ENCODE measurements at regions not wholly inside any gene's neighbourhood (a gene's known extent, or its start where the extent isn't known, plus 50 kb on each side); places are given as distances from the start of the nearest gene placed in this dataset.
"Not testable (repeated sequence)": the region's sequence is repeated elsewhere in the genome, so short reads cannot be mapped to it uniquely, and the experiment has no call there.

GRCh38 chr1:87426463-87427249, 98.0 kb downstream of the LMO4 start:
- Mint-ChIP-seq H3K9me3 (no peaks in the 10 kb centered on the region), H3K27ac (no peak overlapping the region)

GRCh38 chr1:87428367-87428766, 99.7 kb downstream of the LMO4 start:
- H3K4me1 Mint-ChIP-seq, result no peaks in the 10 kb centered on the region
- peaks cover 0 to 4% (median 0%) of the 10 kb centered on the region in 3 donors for H3K27me3 Mint-ChIP-seq (ENCODE audit: low read depth in 3 of 3)
- H3K4me3 Mint-ChIP-seq, result no peak overlapping the region
- no peak for DNase-seq
- H3K9me3 Mint-ChIP-seq, result no peaks in the 10 kb centered on the region
- H3K36me3 Mint-ChIP-seq, result no peaks in the 10 kb centered on the region
- no peak overlapping the region for H3K27ac Mint-ChIP-seq

More at GRCh38 chr1:87426463-87427249, 98.0 kb downstream of the LMO4 start:
- no peak for DNase-seq
- no peaks in the 10 kb centered on the region for H3K36me3 Mint-ChIP-seq
- H3K4me3 Mint-ChIP-seq, result no peak overlapping the region
- H3K4me1 Mint-ChIP-seq, result no peaks in the 10 kb centered on the region
- peaks cover 0 to 4% (median 2%) of the 10 kb centered on the region in 3 donors for H3K27me3 Mint-ChIP-seq (ENCODE audit: low read depth in 3 of 3)

- H3K4me3 Mint-ChIP-seq, result no peak overlapping the region
- DNase-seq, result no peak
- no peaks in the 10 kb centered on the region for H3K4me1 Mint-ChIP-seq
- no peaks in the 10 kb centered on the region for H3K9me3 Mint-ChIP-seq
- H3K27ac Mint-ChIP-seq, result no peak overlapping the region
- H3K27me3 Mint-ChIP-seq (ENCODE audit: low read depth in 3 of 3), result peaks cover 0 to 4% (median 0%) of the 10 kb centered on the region in 3 donors
- H3K36me3 Mint-ChIP-seq, result no peaks in the 10 kb centered on the region
Observed at GRCh38 chr1:87428883-87429282, 100.2 kb downstream of the LMO4 start.

- Mint-ChIP-seq H3K4me3 (no peak overlapping the region), H3K36me3 (peaks cover 0 to 3% (median 0%) of the 10 kb centered on the region in 3 donors)
Observed at GRCh38 chr1:87432685-87433084, 104.0 kb downstream of the LMO4 start.

GRCh38 chr1:87433101-87433500, 104.4 kb downstream of the LMO4 start:
- H3K27me3 Mint-ChIP-seq (ENCODE audit: low read depth in 3 of 3); H3K9me3 Mint-ChIP-seq; H3K36me3 Mint-ChIP-seq; DNase-seq; H3K4me3 Mint-ChIP-seq; H3K27ac Mint-ChIP-seq; H3K4me1 Mint-ChIP-seq: not testable (repeated sequence)

More at GRCh38 chr1:87432685-87433084, 104.0 kb downstream of the LMO4 start:
- H3K27me3 Mint-ChIP-seq (ENCODE audit: low read depth in 3 of 3), result peaks cover 0 to 6% (median 3%) of the 10 kb centered on the region in 3 donors
- no peaks in the 10 kb centered on the region for H3K9me3 Mint-ChIP-seq
- no peaks in the 10 kb centered on the region for H3K4me1 Mint-ChIP-seq
- no peak for DNase-seq
- no peak overlapping the region for H3K27ac Mint-ChIP-seq

- DNase-seq, result no peak
- Mint-ChIP-seq H3K4me3 (no peak overlapping the region), H3K4me1 (no peaks in the 10 kb centered on the region), H3K27ac (no peak overlapping the region), H3K27me3 (ENCODE audit: low read depth in 3 of 3) (peaks cover 0 to 10% (median 3%) of the 10 kb centered on the region in 3 donors), H3K9me3 (no peaks in the 10 kb centered on the region), H3K36me3 (peaks cover 0 to 3% (median 0%) of the 10 kb centered on the region in 3 donors)
Observed at GRCh38 chr1:87435484-87435883, 106.8 kb downstream of the LMO4 start.

GRCh38 chr1:87436115-87436514, 107.4 kb downstream of the LMO4 start:
- H3K4me3 Mint-ChIP-seq; H3K36me3 Mint-ChIP-seq; DNase-seq; H3K4me1 Mint-ChIP-seq; H3K27ac Mint-ChIP-seq; H3K27me3 Mint-ChIP-seq (ENCODE audit: low read depth in 3 of 3); H3K9me3 Mint-ChIP-seq: not testable (repeated sequence)

GRCh38 chr1:87436534-87436933, 107.9 kb downstream of the LMO4 start:
- H3K36me3 Mint-ChIP-seq, result peaks cover 0 to 3% (median 0%) of the 10 kb centered on the region in 3 donors
- no peaks in the 10 kb centered on the region for H3K4me1 Mint-ChIP-seq
- no peaks in the 10 kb centered on the region for H3K9me3 Mint-ChIP-seq
- H3K27ac Mint-ChIP-seq, result no peak overlapping the region
- H3K4me3 Mint-ChIP-seq, result no peak overlapping the region
- no peak for DNase-seq
- H3K27me3 Mint-ChIP-seq (ENCODE audit: low read depth in 3 of 3), result peaks cover 0 to 7% (median 4%) of the 10 kb centered on the region in 3 donors

- peaks cover 0 to 3% (median 0%) of the 10 kb centered on the region in 3 donors for H3K36me3 Mint-ChIP-seq
- H3K27ac Mint-ChIP-seq, result no peak overlapping the region
Observed at GRCh38 chr1:87437663-87438295, 109.1 kb downstream of the LMO4 start.

GRCh38 chr1:87439821-87440220, 111.1 kb downstream of the LMO4 start:
- H3K27ac Mint-ChIP-seq, result no peak overlapping the region
- H3K36me3 Mint-ChIP-seq, result peaks cover 7 to 12% (median 11%) of the 10 kb centered on the region in 3 donors
- no peak for DNase-seq
- peaks cover 0 to 7% (median 2%) of the 10 kb centered on the region in 3 donors for H3K27me3 Mint-ChIP-seq (ENCODE audit: low read depth in 3 of 3)
- H3K9me3 Mint-ChIP-seq, result peaks cover 0 to 2% (median 0%) of the 10 kb centered on the region in 6 donors
- no peaks in the 10 kb centered on the region for H3K4me1 Mint-ChIP-seq
- H3K4me3 Mint-ChIP-seq, result no peak overlapping the region

More at GRCh38 chr1:87437663-87438295, 109.1 kb downstream of the LMO4 start:
- H3K4me1 Mint-ChIP-seq, result no peaks in the 10 kb centered on the region
- no peaks in the 10 kb centered on the region for H3K9me3 Mint-ChIP-seq
- H3K27me3 Mint-ChIP-seq (ENCODE audit: low read depth in 3 of 3), result peaks cover 0 to 7% (median 4%) of the 10 kb centered on the region in 3 donors
- DNase-seq, result no peak
- no peak overlapping the region for H3K4me3 Mint-ChIP-seq

GRCh38 chr1:87449348-87449963, 120.8 kb downstream of the LMO4 start:
- H3K27ac Mint-ChIP-seq, result peak overlapping the region; percentile 0 to 79 (median 52)
- H3K36me3 Mint-ChIP-seq, result peaks cover 3 to 14% (median 8%) of the 10 kb centered on the region in 3 donors
- peak in 2 of 3 donors; percentile 7 to 23 for DNase-seq
- peaks cover 0 to 3% (median 0%) of the 10 kb centered on the region in 6 donors for H3K9me3 Mint-ChIP-seq
- no peaks in the 10 kb centered on the region for H3K27me3 Mint-ChIP-seq (ENCODE audit: low read depth in 3 of 3)
- H3K4me1 Mint-ChIP-seq, result peaks cover 7 to 20% of the 10 kb centered on the region in 2 donors
- H3K4me3 Mint-ChIP-seq, result peak overlapping the region in 3 of 5 donors; percentile 18 to 28 (median 19)

GRCh38 chr1:87450136-87450535, 121.5 kb downstream of the LMO4 start:
- Mint-ChIP-seq H3K27me3 (ENCODE audit: low read depth in 3 of 3) (no peaks in the 10 kb centered on the region), H3K4me1 (peaks cover 7 to 20% of the 10 kb centered on the region in 2 donors), H3K36me3 (peaks cover 0 to 10% (median 4%) of the 10 kb centered on the region in 3 donors), H3K9me3 (peaks cover 0 to 2% (median 0%) of the 10 kb centered on the region in 6 donors), H3K4me3 (no peak overlapping the region), H3K27ac (peak overlapping the region in 3 of 6 donors; percentile 15 to 61 (median 44))
- no peak for DNase-seq

- H3K4me3 Mint-ChIP-seq, result no peak overlapping the region
- peaks cover 0 to 7% (median 0%) of the 10 kb centered on the region in 3 donors for H3K36me3 Mint-ChIP-seq
- no peaks in the 10 kb centered on the region for H3K9me3 Mint-ChIP-seq
- no peaks in the 10 kb centered on the region for H3K27me3 Mint-ChIP-seq (ENCODE audit: low read depth in 3 of 3)
- peaks cover 7 to 20% of the 10 kb centered on the region in 2 donors for H3K4me1 Mint-ChIP-seq
- H3K27ac Mint-ChIP-seq, result no peak overlapping the region
- no peak for DNase-seq
Observed at GRCh38 chr1:87450615-87451209, 122.0 kb downstream of the LMO4 start.

Measured in immature natural killer cell (primary cell).